Coronary artery (tissue), 2 donors: ENCODE measurements at regions not wholly inside any gene's neighbourhood (a gene's known extent, or its start where the extent isn't known, plus 50 kb on each side); places are given as distances from the start of the nearest gene placed in this dataset.

Experiments used
- DNase-seq: peaks from one replicate; pipeline ENCODE4 v3.0.0-alpha.2; 2017; ENCODE audit warnings: low spot score
- H3K27ac ChIP-seq, 2 donors: fragments of 200-600 bp; sonication (generic); one replicate each; pipeline ENCODE4 v1.5.1; 2016 to 2019
- H3K4me3 ChIP-seq: fragments of 200-600 bp; sonication (generic); 2 replicates; pipeline ENCODE4 v1.5.1; 2016; ENCODE audit warnings: mild to moderate bottlenecking, moderate library complexity
- TF ChIP-seq, protein P1 (sequence below): fragments of 200-600 bp; sonication (generic); IDR thresholded peaks from one replicate; pipeline ENCODE4 v1.5.1; 2019; ENCODE audit warnings: antibody characterized with exemption

DNA sequence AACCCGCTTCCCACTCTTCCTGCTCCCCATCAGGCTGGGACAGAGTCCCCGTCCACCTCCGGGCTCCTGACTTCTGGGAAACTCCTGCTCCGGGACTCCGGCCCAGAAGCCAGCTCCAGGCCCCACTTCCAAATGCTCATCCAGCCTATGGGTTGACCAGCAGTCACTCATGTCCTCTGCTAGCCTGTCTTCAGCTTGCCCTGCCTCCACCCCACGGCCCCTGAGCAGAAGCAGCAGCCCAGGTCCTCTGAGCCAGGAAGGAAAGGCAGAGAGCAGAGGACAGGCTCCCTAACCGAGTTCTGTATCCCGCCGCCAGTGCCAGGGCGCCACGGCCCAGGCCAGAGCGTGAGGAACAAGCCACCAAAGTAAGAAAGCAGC, 86.4 kb upstream of the ID2 start:
- peak overlapping the region in 1 of 2 donors; percentile 41 for H3K27ac ChIP-seq
- DNase-seq, result no peak
- no peak overlapping the region for H3K4me3 ChIP-seq
- TF ChIP-seq, protein P1, sequence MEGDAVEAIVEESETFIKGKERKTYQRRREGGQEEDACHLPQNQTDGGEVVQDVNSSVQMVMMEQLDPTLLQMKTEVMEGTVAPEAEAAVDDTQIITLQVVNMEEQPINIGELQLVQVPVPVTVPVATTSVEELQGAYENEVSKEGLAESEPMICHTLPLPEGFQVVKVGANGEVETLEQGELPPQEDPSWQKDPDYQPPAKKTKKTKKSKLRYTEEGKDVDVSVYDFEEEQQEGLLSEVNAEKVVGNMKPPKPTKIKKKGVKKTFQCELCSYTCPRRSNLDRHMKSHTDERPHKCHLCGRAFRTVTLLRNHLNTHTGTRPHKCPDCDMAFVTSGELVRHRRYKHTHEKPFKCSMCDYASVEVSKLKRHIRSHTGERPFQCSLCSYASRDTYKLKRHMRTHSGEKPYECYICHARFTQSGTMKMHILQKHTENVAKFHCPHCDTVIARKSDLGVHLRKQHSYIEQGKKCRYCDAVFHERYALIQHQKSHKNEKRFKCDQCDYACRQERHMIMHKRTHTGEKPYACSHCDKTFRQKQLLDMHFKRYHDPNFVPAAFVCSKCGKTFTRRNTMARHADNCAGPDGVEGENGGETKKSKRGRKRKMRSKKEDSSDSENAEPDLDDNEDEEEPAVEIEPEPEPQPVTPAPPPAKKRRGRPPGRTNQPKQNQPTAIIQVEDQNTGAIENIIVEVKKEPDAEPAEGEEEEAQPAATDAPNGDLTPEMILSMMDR, result no peak

DNA sequence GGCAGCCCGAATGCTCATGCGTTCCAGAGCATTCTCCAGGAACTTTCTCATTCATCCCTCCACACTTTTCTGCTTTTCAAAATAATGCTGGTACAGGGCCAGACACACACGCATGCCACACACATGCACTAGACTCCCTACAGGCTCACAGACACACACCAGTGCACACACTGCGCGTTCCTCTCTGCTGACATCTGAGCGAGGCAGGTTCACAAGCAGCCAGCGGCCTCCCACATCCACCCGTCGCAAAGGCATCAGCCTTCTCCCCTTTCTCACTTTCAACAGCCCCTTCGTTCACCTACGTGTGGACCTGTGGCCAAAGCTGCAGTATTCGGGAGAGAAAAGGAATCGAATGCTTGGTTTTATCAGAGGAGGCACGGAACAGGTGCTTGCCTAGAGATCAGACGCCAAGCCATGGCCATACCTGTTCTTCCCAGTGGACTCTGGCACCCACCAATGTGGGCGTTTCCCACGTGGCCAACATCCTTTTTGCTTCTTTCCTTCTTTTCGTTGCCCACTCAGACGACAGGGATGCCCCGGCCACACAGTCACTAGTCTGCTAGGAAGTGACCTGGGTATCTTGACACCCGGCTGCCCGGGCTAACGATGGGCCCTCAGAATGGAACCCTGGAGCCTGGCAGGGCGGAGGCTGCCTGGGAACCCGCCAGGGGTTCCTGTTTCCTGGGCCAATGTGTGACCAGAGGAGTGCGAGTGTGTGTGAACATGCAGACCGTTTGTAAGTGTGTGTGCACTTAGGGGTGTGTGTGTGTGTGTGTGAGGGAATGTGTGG, 85.8 kb upstream of the ID2 start:
- TF ChIP-seq, protein P1, result no peak
- H3K27ac ChIP-seq, result no peak overlapping the region
- no peak for DNase-seq
- no peak overlapping the region for H3K4me3 ChIP-seq

DNA sequence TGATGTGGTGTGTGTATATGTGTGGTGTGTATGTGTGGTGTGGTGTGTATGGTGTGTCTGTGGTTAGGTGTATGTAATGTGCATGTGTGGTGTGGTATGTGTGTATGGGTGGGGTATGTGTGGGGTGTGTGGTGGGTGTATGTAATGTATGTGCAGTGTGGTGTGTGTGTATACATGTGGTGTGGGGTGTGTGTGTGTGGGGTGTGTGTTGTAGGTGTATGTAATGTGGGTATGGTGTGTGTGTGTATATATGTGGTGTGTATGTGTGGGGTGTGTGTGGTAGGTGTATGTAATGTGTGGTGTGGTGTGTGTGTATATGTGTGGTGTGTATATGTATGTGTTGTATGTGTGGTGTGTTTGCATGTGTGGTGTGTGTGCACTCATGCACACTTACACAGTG, 84.8 kb upstream of the ID2 start:
- TF ChIP-seq, protein P1, result no peak
- Histone ChIP-seq H3K27ac (no peak overlapping the region), H3K4me3 (no peak overlapping the region)
- no peak for DNase-seq

DNA sequence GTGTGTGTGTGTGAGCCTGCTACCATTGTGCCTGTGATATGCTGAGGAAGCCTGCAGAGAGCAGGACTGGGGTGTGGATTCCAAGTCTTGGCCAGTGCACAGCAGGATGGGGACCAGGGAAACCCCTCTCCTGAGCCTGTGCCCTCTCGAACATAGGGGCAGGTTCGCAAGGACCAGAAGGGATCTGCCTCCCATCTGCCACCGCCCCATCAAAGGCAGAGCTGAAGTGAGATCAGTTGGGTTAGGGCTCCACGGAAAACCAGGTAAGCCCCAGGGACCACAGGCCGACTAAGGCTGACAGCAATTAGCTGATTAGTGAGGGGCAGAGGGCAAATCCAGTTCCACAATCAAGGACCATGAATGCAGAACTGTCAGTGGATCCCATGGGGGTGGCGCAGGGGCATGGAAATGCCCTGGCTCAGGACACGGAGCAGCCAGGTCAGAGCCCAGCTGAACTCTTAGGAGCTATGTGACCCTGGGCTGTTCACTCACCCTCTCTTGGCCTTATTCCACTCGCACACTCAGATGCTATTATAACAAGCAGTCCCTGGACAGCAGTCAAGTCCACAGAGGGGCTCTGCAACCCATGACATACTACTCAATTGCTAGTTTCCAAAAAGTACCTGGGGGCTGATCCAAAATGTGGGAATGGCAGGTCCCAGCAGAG, 84.2 kb upstream of the ID2 start:
- Histone ChIP-seq H3K4me3 (no peak overlapping the region), H3K27ac (peak overlapping the region in 1 of 2 donors; percentile 64)
- DNase-seq, result no peak
- TF ChIP-seq, protein P1, result no peak

DNA sequence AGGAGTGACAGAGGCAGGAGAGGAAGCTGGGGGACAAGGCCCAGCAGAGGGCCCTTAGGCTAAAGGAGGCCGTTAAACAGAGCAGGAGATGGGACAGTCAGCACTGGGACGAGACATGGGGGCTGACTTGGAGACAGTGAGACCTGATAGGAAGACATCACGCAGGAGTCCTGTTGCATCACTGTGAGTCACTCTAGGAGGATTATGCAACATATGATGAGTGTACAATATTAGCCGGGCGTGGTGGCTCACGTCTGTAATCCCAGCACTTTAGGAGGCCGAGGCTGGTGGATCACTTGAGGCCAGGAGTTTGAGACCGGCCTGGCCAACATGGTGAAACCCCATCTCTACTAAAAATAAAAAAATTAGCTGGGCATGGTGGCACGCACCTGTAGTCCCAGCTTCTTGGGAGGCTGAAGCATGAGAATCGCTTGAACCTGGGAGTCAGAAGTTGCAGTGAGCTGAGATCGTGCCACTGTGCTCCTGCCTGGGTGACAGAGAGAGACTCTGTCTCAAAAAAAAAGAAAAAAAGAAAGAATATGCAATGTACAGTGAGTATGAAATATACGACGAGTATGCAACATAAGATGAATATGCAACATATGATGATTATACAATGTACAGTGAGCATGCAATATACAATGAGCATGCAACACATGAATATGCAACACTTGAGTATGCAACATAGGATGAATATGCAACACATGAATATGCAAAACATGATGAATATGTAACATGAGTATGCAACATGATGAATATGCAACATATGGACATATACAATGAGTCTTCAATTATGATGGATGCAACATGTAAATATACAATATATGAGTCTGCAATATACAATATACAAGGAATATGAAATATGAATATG, 83.3 kb upstream of the ID2 start:
- TF ChIP-seq, protein P1, result no peak
- no peak for DNase-seq
- peak overlapping the region in 1 of 2 donors; percentile 64 for H3K27ac ChIP-seq
- no peak overlapping the region for H3K4me3 ChIP-seq

DNA sequence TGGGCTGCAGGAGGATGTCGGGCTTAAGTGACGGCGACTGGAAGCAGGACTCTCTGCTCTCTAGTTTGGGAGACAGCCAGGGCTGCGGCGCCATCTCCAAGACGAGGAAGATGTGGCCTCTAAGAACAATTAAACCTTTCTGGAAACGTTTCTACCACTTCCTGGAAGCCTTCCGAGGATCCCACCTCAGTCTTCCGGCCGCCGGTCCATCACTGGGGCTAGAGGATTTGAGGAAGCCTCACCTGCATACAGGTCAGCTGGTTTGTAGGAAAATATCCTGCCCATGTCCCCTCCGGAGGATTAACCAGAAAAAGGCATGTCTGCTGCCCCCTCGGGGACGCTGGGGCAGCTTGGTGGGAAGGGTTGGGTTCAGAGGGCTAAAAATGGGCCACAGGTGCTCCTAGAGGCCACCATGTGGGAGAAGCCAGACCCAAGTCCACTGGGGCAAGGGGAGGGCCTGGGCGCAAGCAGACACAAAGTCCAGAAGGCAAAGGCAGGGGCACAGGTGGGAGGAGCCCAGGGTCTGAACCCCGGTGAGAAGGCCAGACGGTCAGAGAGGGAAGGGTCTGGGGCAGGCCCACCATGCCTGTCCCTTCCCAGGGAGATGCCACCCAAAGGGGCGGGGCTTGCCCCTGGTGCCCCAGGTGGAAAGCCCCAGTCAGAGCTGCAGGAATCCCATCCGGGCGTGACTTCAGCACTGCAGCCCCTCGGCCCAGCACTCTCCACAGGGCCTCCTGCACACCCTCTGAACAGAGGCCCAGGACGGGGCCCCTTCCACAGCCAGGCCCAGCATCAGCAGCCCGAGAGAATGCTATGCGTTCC, 82.2 kb upstream of the ID2 start:
- TF ChIP-seq, protein P1, result no peak
- no peak for DNase-seq
- H3K4me3 ChIP-seq, result no peak overlapping the region
- H3K27ac ChIP-seq, result no peak overlapping the region
